HepG2 (cell line): ENCODE measurements at regions not wholly inside any gene's neighbourhood (a gene's known extent, or its start where the extent isn't known, plus 50 kb on each side); places are given as distances from the start of the nearest gene placed in this dataset.

Experiments
- CSRNP1 ChIP-seq: sonication (generic); formaldehyde crosslinking; IDR thresholded peaks from 2 replicates; pipeline ENCODE4 v1.8.1; 2023; ENCODE audit warnings: mild to moderate bottlenecking, missing genetic modification reagents
- HNF1A ChIP-seq, 2 experiments: sonication (generic) in 1 of 2; formaldehyde crosslinking in 1 of 2; IDR thresholded peaks; 2 replicates each; pipeline versions ENCODE4 v1.4.0 to v1.6.1; 2016 to 2020; ENCODE audit warnings: borderline replicate concordance in 1 of 2, low read depth in 1 of 2, mild to moderate bottlenecking in 1 of 2, missing genetic modification reagents in 1 of 2
- IKZF5 ChIP-seq: IDR thresholded peaks from 2 replicates; pipeline ENCODE4 v1.6.1; 2018; ENCODE audit warnings: missing genetic modification reagents, mild to moderate bottlenecking, missing compliant biosample characterization
- PRMT3 ChIP-seq: sonication (generic); formaldehyde crosslinking; IDR thresholded peaks from 2 replicates; pipeline ENCODE4 v1.8.1; 2022; ENCODE audit warnings: low read depth, mild to moderate bottlenecking, moderate library complexity, missing genetic modification reagents, borderline replicate concordance
- TEAD3 ChIP-seq: optimal IDR thresholded peaks from 2 replicates; pipeline ENCODE3; 2016; ENCODE audit warnings: borderline replicate concordance
- TERF1 ChIP-seq: sonication (generic); formaldehyde crosslinking; IDR thresholded peaks from 2 replicates; pipeline ENCODE4 v1.8.0; 2022; ENCODE audit warnings: mild to moderate bottlenecking, missing genetic modification reagents, moderate library complexity
- U2AF1 ChIP-seq: fragments of 200-400 bp; formaldehyde crosslinking; optimal IDR thresholded peaks from 2 replicates; pipeline ENCODE3; 2017; ENCODE audit warnings: mild to moderate bottlenecking, low read depth, low read length
- ZNF17 ChIP-seq: sonication (generic); formaldehyde crosslinking; IDR thresholded peaks from 2 replicates; pipeline ENCODE4 v1.5.0; 2020; ENCODE audit warnings: mild to moderate bottlenecking, missing genetic modification reagents
- ZNF354B ChIP-seq: sonication (generic); formaldehyde crosslinking; IDR thresholded peaks from 2 replicates; pipeline ENCODE4 v1.8.0; 2022; ENCODE audit warnings: mild to moderate bottlenecking, missing genetic modification reagents
- ZNF746 ChIP-seq: sonication (generic); formaldehyde crosslinking; IDR thresholded peaks from 2 replicates; pipeline ENCODE4 v1.8.0; 2022; ENCODE audit warnings: mild to moderate bottlenecking, missing genetic modification reagents
- ZNF790 ChIP-seq: sonication (generic); formaldehyde crosslinking; IDR thresholded peaks from 2 replicates; pipeline ENCODE4 v1.8.0; 2022; ENCODE audit warnings: missing genetic modification reagents, mild to moderate bottlenecking, borderline replicate concordance

- no peak for TF ChIP-seq HNF1A (IDR thresholded peaks at IDR 0.05; ENCODE audit: low read depth)
- no peak for TF ChIP-seq HNF1A (CRISPR knock-in tag; IDR thresholded peaks at IDR 0.05; ENCODE audit: borderline replicate concordance)
- TF ChIP-seq TEAD3 (CRISPR knock-in tag) = no peak
- no peak for TF ChIP-seq ZNF790 (CRISPR knock-in tag)
- no peak for TF ChIP-seq PRMT3 (CRISPR knock-in tag)
- TF ChIP-seq CSRNP1 = no peak
- TF ChIP-seq ZNF354B (CRISPR knock-in tag) = no peak
- no peak for TF ChIP-seq ZNF746
- TF ChIP-seq U2AF1 = no peak
- TF ChIP-seq TERF1 (CRISPR knock-in tag) = no peak
- no peak for TF ChIP-seq IKZF5 (CRISPR knock-in tag)
- TF ChIP-seq ZNF17 (CRISPR knock-in tag) = no peak
Measured at GRCh38 chr2:62427146-62427545, 78.8 kb downstream of the TMEM17 start (continued).
